Heart left ventricle (tissue), 13 donors: ENCODE measurements at regions not wholly inside any gene's neighbourhood (a gene's known extent, or its start where the extent isn't known, plus 50 kb on each side); places are given as distances from the start of the nearest gene placed in this dataset.

Source experiments
- CTCF ChIP-seq, 12 donors: fragments of 200-600 bp; sonication (generic) in 4 of 12; IDR thresholded peaks; one replicate each; pipeline versions ENCODE4 v1.5.0 to v1.8.0; 2018 to 2022; ENCODE audit warnings: antibody characterized with exemption in 12 of 12, mild to moderate bottlenecking in 5 of 12
- POLR2A ChIP-seq, 2 donors: fragments of 450-650 bp; IDR thresholded peaks; one replicate each; pipeline ENCODE4 v1.6.1; 2017; ENCODE audit warnings: antibody characterized with exemption in 2 of 2, mild to moderate bottlenecking in 2 of 2, moderate library complexity in 2 of 2
- donor health status: ischemic (EF 13 %, LVEDD 7.1; RV severe dilation, severe dysfunction).
- donor health status: DM: no; HTN: yes; CAD: no.
- donor health status: DM: no; HTN: no; CAD: no.
- donor health status: ischemic (EF 25% LVEDD 6.9; RV normal size, moderate dysfunction).
- donor health status: ischemic (EF 25% LVEDD 5.7; RV mildly dilated, moderate dysfunction).
- donor health status: ischemic (EF 35%, LVEDD 5.7; RV mildly dilated, moderate dysfunction).
- donor health status: nonischemic (EF 11% LVEDD 7.7; RV severe dilation, severe dysfunction).
- donor health status: DM: yes; HTN: yes; CAD: no.
- donor health status: PGD.
- donor health status: ischemic (EF 29% LVEDD 5.4; RV normal size, mild dysfunction).
- donor health status: nonischemic (EF 23%, LVEDD 6.1; RV moderate dilation, normal function).

GRCh38 chr10:91711885-91712680, 79.2 kb upstream of the PPP1R3C start:
- TF ChIP-seq CTCF (IDR thresholded peaks at IDR 0.05) (no peak), POLR2A (IDR thresholded peaks at IDR 0.05) (no peak)
